IgD-negative memory B cell (primary cell): ENCODE measurements at regions not wholly inside any gene's neighbourhood (a gene's known extent, or its start where the extent isn't known, plus 50 kb on each side); places are given as distances from the start of the nearest gene placed in this dataset.
"Not testable (repeated sequence)": the region's sequence is repeated elsewhere in the genome, so short reads cannot be mapped to it uniquely, and the experiment has no call there.

Experiments used
- H3K27ac Mint-ChIP-seq, 3 donors: one replicate each; pipeline ENCODE4 v1.8.0; 2020 to 2022; ENCODE audit warnings: mild to moderate bottlenecking in 3 of 3, mixed read lengths in 3 of 3, moderate library complexity in 1 of 3
- H3K27me3 Mint-ChIP-seq: one replicate; pipeline ENCODE4 v1.8.0; 2021; ENCODE audit warnings: mixed read lengths
- H3K36me3 Mint-ChIP-seq: one replicate; pipeline ENCODE4 v1.8.0; 2020; ENCODE audit warnings: mild to moderate bottlenecking, mixed read lengths
- H3K4me1 Mint-ChIP-seq, 3 donors: one replicate each; pipeline ENCODE4 v1.8.0; 2020 to 2022; ENCODE audit warnings: mixed read lengths in 3 of 3, mild to moderate bottlenecking in 1 of 3
- H3K4me3 Mint-ChIP-seq, 4 donors: one replicate each; pipeline ENCODE4 v1.8.0; 2020 to 2022; ENCODE audit warnings: mild to moderate bottlenecking in 4 of 4, mixed read lengths in 4 of 4, moderate library complexity in 3 of 4
- H3K9me3 Mint-ChIP-seq, 3 donors: one replicate each; pipeline ENCODE4 v1.8.0; 2020 to 2021; ENCODE audit warnings: mixed read lengths in 3 of 3, mild to moderate bottlenecking in 1 of 3

DNA sequence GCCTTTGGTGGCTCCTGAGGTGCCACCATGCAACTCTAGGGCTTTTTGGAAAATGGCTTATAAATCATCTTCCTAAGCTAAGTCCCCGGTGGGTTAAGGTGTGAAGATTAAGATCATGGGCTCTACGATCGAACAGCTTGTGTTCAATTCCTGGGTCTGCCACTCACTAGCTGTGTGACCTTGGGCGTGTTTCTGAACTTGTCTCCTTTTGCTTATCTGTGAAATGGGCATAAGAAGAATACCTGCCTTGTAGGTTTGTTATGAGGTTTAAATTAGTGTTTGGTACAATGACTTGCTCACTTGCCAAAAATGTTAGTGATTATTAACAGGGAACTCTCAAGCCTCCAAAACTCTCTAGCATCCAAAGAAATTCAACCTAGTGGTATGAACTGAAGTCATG lies 119.2 kb upstream of the PITX1 start:
- peaks cover 4 to 8% (median 7%) of the 10 kb centered on the region in 3 donors for H3K9me3 Mint-ChIP-seq
- no peak overlapping the region for H3K4me3 Mint-ChIP-seq
- H3K36me3 Mint-ChIP-seq: peaks cover 2% of the 10 kb centered on the region
- H3K27ac Mint-ChIP-seq: no peak overlapping the region
- H3K4me1 Mint-ChIP-seq: no peaks in the 10 kb centered on the region
- H3K27me3 Mint-ChIP-seq: peaks cover 6% of the 10 kb centered on the region

GRCh38 chr5:135151660-135152059 lies 117.6 kb upstream of the PITX1 start:
- H3K4me1 Mint-ChIP-seq, H3K36me3 Mint-ChIP-seq, H3K27ac Mint-ChIP-seq, H3K4me3 Mint-ChIP-seq, H3K27me3 Mint-ChIP-seq: not testable (repeated sequence)
- H3K9me3 Mint-ChIP-seq: peaks cover 2 to 12% (median 3%) of the 10 kb centered on the region in 3 donors

DNA sequence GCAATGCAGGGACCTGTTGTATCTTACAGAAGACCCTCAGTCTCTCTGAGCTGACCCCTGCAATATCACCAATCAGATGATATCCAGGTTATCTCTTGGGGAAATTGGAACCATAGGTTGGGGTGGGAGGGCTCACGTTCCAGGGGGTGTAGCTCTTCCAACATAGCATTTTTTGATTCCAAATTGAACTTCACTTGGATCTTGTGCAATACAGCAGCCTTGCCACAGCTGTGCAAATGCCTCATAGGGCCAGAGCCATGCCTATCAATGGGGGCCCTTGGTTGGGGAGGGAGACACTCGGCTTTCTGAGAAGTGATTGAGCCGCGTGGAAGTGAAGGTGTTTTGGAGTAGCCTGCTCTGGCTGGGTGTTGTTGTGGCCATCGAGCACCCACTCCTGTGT lies 117.2 kb upstream of the PITX1 start:
- Mint-ChIP-seq H3K4me1 (no peaks in the 10 kb centered on the region), H3K9me3 (peaks cover 2 to 12% (median 3%) of the 10 kb centered on the region in 3 donors), H3K27me3 (peaks cover 11% of the 10 kb centered on the region), H3K4me3 (no peak overlapping the region), H3K36me3 (peaks cover 2% of the 10 kb centered on the region), H3K27ac (no peak overlapping the region)

DNA sequence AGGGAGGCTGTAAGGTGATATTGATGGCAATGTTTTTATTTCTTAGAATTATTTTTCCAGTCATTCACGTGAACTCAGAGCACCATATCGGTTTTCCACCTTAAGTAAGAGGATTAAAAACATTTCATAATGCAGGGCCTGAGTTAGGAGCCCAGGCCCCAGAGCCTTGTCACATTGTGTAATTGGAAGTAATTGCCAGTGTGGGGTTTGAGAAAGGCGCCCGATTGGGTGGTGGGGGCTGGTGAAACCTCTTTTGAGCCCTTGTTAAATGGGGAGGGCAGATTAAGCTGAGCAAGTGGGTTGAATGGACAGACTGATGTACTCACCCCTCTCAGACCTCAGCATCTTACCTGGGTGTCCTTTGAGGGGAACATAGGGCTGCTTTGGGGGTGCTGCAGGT lies 116.7 kb upstream of the PITX1 start:
- peaks cover 2 to 12% (median 3%) of the 10 kb centered on the region in 3 donors for H3K9me3 Mint-ChIP-seq
- no peak overlapping the region for H3K4me3 Mint-ChIP-seq
- H3K36me3 Mint-ChIP-seq: no peaks in the 10 kb centered on the region
- no peak overlapping the region for H3K27ac Mint-ChIP-seq
- H3K27me3 Mint-ChIP-seq: peaks cover 6% of the 10 kb centered on the region
- no peaks in the 10 kb centered on the region for H3K4me1 Mint-ChIP-seq

DNA sequence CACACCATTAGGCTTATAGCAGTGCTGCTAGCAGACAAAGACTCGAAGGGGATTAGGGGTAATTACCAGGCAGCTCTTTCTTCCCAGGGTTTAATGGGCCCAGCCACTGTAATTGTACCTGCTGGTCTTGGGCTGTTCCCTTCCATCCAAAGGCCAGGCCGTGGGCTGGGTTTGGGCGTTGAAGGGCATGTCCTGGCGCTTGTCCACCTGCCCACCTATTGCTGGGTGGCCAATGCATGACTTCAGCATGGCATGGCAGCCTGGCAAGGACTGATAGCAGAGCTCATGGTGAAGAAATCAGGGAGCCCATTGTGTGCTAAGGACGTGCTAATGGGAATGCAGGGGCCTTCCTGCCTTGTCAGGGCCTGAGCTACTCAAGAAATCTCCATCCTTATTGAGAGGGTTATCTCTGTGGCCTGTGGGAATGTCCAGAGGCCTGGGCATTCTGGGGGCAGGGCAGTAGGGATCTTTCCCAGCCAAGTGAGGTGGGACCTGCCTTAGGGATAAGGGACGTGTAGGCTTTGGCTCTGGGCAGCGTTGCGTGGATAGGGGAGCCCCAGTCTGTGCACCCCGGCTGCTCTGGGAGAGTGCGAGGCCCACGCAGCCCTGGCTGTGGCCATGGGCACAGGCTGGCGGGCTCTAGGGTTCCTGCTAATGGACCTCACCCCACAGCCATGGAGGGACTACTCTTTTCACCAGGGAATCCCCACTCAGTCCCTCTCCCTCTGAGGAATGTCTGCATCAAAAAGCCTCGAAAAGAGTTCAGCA lies 116.1 kb upstream of the PITX1 start:
- Mint-ChIP-seq H3K9me3 (peaks cover 2 to 12% (median 3%) of the 10 kb centered on the region in 3 donors), H3K27me3 (peaks cover 6% of the 10 kb centered on the region), H3K36me3 (no peaks in the 10 kb centered on the region), H3K4me3 (no peak overlapping the region), H3K4me1 (no peaks in the 10 kb centered on the region), H3K27ac (no peak overlapping the region)

GRCh38 chr5:135149229-135149955 lies 115.4 kb upstream of the PITX1 start:
- Mint-ChIP-seq H3K36me3 (no peaks in the 10 kb centered on the region), H3K27ac (no peak overlapping the region)

DNA sequence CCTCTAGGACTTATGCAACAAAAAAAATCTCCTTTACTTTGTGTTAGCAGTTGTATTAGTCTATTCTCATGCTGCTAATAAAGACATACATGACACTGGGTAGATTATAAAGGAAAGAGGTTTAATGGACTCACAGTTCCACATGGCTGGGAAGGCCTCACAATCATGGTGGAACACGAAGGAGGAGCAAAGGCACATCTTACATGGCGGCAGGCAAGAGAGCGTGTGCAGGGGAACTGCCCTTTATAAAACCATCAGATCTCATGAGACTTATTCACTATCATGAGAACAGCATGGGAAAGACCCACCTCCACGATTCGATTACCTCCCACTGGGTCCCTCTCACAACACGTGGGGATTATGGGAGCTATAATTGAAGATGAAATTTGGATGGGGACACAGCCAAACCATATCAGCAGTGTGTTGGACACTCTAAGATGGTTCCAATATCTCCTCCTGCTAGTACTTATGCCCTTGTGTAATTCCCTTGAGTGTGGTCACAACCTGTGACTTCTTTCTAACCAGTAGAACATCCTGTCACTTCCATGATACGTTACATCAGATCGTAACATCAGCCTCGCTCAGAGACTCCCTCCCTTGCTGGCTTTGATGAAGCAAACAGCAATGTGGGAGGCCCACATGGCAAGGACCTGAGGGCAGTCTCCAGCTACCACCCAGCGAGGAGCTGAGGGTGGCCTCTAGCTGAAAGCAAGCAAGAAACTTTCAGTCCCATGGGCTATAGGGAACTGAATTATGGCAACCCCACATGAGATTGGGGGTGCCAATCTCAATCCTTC lies 113.5 kb upstream of the PITX1 start:
- Mint-ChIP-seq H3K9me3 (peaks cover 2 to 12% (median 2%) of the 10 kb centered on the region in 3 donors), H3K4me1 (no peaks in the 10 kb centered on the region), H3K27me3 (peaks cover 6% of the 10 kb centered on the region), H3K4me3 (no peak overlapping the region), H3K27ac (no peak overlapping the region), H3K36me3 (no peaks in the 10 kb centered on the region)

More at GRCh38 chr5:135149229-135149955, 115.4 kb upstream of the PITX1 start:
- H3K4me3 Mint-ChIP-seq: no peak overlapping the region
- peaks cover 6% of the 10 kb centered on the region for H3K27me3 Mint-ChIP-seq
- H3K9me3 Mint-ChIP-seq: peaks cover 2 to 12% (median 3%) of the 10 kb centered on the region in 3 donors
- H3K4me1 Mint-ChIP-seq: no peaks in the 10 kb centered on the region

- Mint-ChIP-seq H3K27ac (no peak overlapping the region), H3K4me1 (peaks cover 0 to 2% (median under 1%) of the 10 kb centered on the region in 3 donors), H3K4me3 (no peak overlapping the region), H3K27me3 (peaks cover 6% of the 10 kb centered on the region), H3K36me3 (no peaks in the 10 kb centered on the region), H3K9me3 (peaks cover 0 to 12% (median 2%) of the 10 kb centered on the region in 3 donors)
Measured at GRCh38 chr5:135145985-135146384, 112.0 kb upstream of the PITX1 start.

DNA sequence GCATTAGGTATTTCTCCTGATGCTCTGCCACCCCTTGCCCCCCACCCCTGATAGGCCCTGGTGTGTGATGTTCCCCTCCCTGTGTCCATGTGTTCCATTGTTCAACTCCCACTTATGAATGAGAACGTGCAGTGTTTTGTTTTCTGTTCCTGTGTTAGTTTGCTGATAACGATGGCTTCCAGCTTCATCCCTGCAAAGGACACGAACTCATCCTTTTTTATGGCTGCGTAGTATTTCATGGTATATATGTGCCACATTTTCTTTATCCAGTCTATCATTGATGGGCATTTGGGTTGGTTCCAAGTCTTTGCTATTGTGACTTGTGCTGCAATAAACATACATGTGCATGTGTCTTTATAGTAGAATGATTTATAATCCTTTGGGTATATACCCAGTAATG lies 109.7 kb upstream of the PITX1 start:
- H3K4me1 Mint-ChIP-seq: peaks cover 5 to 11% (median 10%) of the 10 kb centered on the region in 3 donors
- H3K4me3 Mint-ChIP-seq, H3K27ac Mint-ChIP-seq, H3K36me3 Mint-ChIP-seq, H3K27me3 Mint-ChIP-seq: not testable (repeated sequence)
- H3K9me3 Mint-ChIP-seq: peaks cover 0 to 12% (median 2%) of the 10 kb centered on the region in 3 donors

DNA sequence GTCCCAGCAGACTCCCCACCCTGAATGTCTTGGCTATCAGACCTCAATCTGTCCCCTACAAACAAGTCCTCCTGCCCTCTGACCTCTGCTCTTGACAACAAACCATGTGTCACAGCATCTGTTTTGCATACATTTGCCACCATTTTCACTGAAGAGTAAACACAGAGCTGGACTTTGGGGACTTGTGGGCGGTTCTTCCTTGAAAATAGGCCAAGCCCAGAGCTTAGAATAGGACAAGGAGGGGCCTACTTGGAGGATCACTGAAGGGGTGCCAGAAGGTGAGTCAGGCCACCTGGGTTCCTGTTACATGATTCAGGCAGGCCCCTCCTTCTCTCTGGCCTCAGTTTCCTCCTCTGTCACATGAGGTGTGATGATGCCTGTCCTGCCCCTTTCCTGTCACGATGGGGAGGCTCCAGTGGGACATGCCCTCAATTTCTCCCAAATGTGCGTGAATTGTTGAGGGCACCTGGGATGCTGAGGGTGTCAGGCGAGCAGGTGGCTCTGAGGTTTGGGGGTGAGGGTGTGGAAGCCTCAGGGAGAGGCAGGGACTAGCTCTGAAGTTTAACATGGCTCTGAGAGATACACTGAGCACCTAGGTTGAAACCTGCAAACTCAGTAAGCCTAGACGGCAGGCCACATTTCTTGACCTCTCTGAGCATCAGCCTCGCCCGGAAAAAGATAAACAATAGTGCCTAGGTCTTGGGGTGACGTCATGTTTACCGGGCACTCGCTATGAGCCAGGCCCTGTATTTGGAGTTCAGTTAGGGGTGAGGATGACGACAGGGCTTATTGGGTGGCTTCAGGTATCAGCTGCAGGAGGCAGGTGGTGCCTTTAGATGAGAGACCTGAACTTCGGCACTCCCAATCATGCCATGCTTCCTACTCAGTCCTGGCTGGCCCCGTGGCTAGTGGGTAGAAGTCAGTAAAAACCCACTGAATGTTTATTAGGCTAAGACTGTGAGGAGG lies 107.6 kb upstream of the PITX1 start:
- Mint-ChIP-seq H3K36me3 (peaks cover 4% of the 10 kb centered on the region), H3K9me3 (no peaks in the 10 kb centered on the region), H3K4me3 (peak overlapping the region in 1 of 4 donors; percentile 31), H3K4me1 (peaks cover 5 to 11% (median 10%) of the 10 kb centered on the region in 3 donors), H3K27me3 (peaks cover 3% of the 10 kb centered on the region), H3K27ac (no peak overlapping the region)

- Mint-ChIP-seq H3K27ac (no peak overlapping the region), H3K4me1 (peaks cover 5 to 11% (median 10%) of the 10 kb centered on the region in 3 donors), H3K9me3 (no peaks in the 10 kb centered on the region), H3K4me3 (peak overlapping the region in 2 of 4 donors; percentile 8 to 50), H3K36me3 (peaks cover 4% of the 10 kb centered on the region), H3K27me3 (no peaks in the 10 kb centered on the region)
Measured at GRCh38 chr5:135140446-135141204, 106.6 kb upstream of the PITX1 start.

- no peaks in the 10 kb centered on the region for H3K27me3 Mint-ChIP-seq
- H3K36me3 Mint-ChIP-seq: peaks cover 4% of the 10 kb centered on the region
- peaks cover 5 to 11% (median 10%) of the 10 kb centered on the region in 3 donors for H3K4me1 Mint-ChIP-seq
- H3K4me3 Mint-ChIP-seq: peak overlapping the region in 1 of 4 donors; percentile 82
- H3K9me3 Mint-ChIP-seq: no peaks in the 10 kb centered on the region
- H3K27ac Mint-ChIP-seq: no peak overlapping the region
Measured at GRCh38 chr5:135139381-135140134, 105.5 kb upstream of the PITX1 start.
